ENCODE measurements at regions not wholly inside any gene's neighbourhood (a gene's known extent, or its start where the extent isn't known, plus 50 kb on each side); places are given as distances from the start of the nearest gene placed in this dataset.

GRCh38 chr16:5549802-5550201, 452.2 kb upstream of the EEF2KMT start:
- Histone ChIP-seq H3K4me1 (ENCODE audit: control insufficient read depth in 1 of 2, insufficient read depth in 2 of 2, low read length in 2 of 2) (no peaks in the 10 kb centered on the region), H3K14ac (ENCODE audit: low read length) (no peak overlapping the region), H3K4ac (ENCODE audit: low read depth, low read length) (no peak overlapping the region), H3K4me3 (ENCODE audit: low read depth, low read length) (no peak overlapping the region), H3K79me1 (ENCODE audit: low read length) (no peaks in the 10 kb centered on the region), H3K23ac (ENCODE audit: low read length) (peak overlapping the region; percentile 33), H3K27me3 (ENCODE audit: insufficient read depth, low read length) (no peaks in the 10 kb centered on the region), H2AFZ (ENCODE audit: insufficient read depth, low read length, poor library complexity) (no peak overlapping the region), H3K79me2 (ENCODE audit: control insufficient read depth, insufficient read depth, low read length, poor library complexity) (no peaks in the 10 kb centered on the region), H3K9me3 (ENCODE audit: insufficient read depth, low read depth, low read length) (no peaks in the 10 kb centered on the region), H3K4me2 (ENCODE audit: low read length) (no peak overlapping the region), H2AK5ac (ENCODE audit: low read length) (no peak overlapping the region), H3K27ac (ENCODE audit: low read depth, low read length) (no peak overlapping the region), H3K36me3 (ENCODE audit: control insufficient read depth in 1 of 2, insufficient read depth in 2 of 2, low read length in 2 of 2) (no peaks in the 10 kb centered on the region), H2BK12ac (ENCODE audit: low read length) (no peak overlapping the region), H3K9ac (ENCODE audit: low read length) (no peak overlapping the region), H4K12ac (ENCODE audit: low read depth, low read length) (no peak overlapping the region), H4K8ac (ENCODE audit: low read depth, low read length) (no peak overlapping the region), H2BK5ac (ENCODE audit: low read depth, low read length, poor library complexity) (no peak overlapping the region), H2BK120ac (ENCODE audit: insufficient read depth, low read length, poor library complexity) (no peak overlapping the region), H4K91ac (ENCODE audit: low read depth, low read length) (no peak overlapping the region), H3K18ac (ENCODE audit: low read length) (no peak overlapping the region)
- peak; percentile 1 to 10 for DNase-seq
- no CpG with 5 or more reads among the region's 3 CpGs for WGBS (ENCODE audit: extremely low coverage, insufficient coverage, insufficient read length)

- Histone ChIP-seq H3K14ac (ENCODE audit: low read length) (no peak overlapping the region), H3K27me3 (ENCODE audit: insufficient read depth, low read length) (no peaks in the 10 kb centered on the region), H3K9me3 (ENCODE audit: insufficient read depth, low read depth, low read length) (no peaks in the 10 kb centered on the region), H2AFZ (ENCODE audit: insufficient read depth, low read length, poor library complexity) (no peak overlapping the region), H4K8ac (ENCODE audit: low read depth, low read length) (no peak overlapping the region), H4K12ac (ENCODE audit: low read depth, low read length) (no peak overlapping the region), H2AK5ac (ENCODE audit: low read length) (no peak overlapping the region), H2BK5ac (ENCODE audit: low read depth, low read length, poor library complexity) (no peak overlapping the region), H3K36me3 (ENCODE audit: control insufficient read depth in 1 of 2, insufficient read depth in 2 of 2, low read length in 2 of 2) (no peaks in the 10 kb centered on the region), H2BK120ac (ENCODE audit: insufficient read depth, low read length, poor library complexity) (no peak overlapping the region), H3K4me1 (ENCODE audit: control insufficient read depth in 1 of 2, insufficient read depth in 2 of 2, low read length in 2 of 2) (no peaks in the 10 kb centered on the region), H3K27ac (ENCODE audit: low read depth, low read length) (no peak overlapping the region), H3K18ac (ENCODE audit: low read length) (no peak overlapping the region), H3K9ac (ENCODE audit: low read length) (no peak overlapping the region), H3K4me3 (ENCODE audit: low read depth, low read length) (no peak overlapping the region), H4K91ac (ENCODE audit: low read depth, low read length) (no peak overlapping the region), H2BK12ac (ENCODE audit: low read length) (no peak overlapping the region), H3K4ac (ENCODE audit: low read depth, low read length) (no peak overlapping the region), H3K23ac (ENCODE audit: low read length) (no peak overlapping the region), H3K79me1 (ENCODE audit: low read length) (no peaks in the 10 kb centered on the region), H3K79me2 (ENCODE audit: control insufficient read depth, insufficient read depth, low read length, poor library complexity) (no peaks in the 10 kb centered on the region), H3K4me2 (ENCODE audit: low read length) (no peak overlapping the region)
- no peak for DNase-seq
- no CpG with 5 or more reads among the region's 3 CpGs for WGBS (ENCODE audit: extremely low coverage, insufficient coverage, insufficient read length)
Measured at GRCh38 chr16:5541356-5541755, 443.8 kb upstream of the EEF2KMT start.

- H2BK5ac ChIP-seq (ENCODE audit: low read depth, low read length, poor library complexity) = no peak overlapping the region
- no peak overlapping the region for H2AFZ ChIP-seq (ENCODE audit: insufficient read depth, low read length, poor library complexity)
- H3K4ac ChIP-seq (ENCODE audit: low read depth, low read length) = no peak overlapping the region
- no peak overlapping the region for H2BK12ac ChIP-seq (ENCODE audit: low read length)
- H3K23ac ChIP-seq (ENCODE audit: low read length) = no peak overlapping the region
- no peak overlapping the region for H3K27ac ChIP-seq (ENCODE audit: low read depth, low read length)
- no peaks in the 10 kb centered on the region for H3K36me3 ChIP-seq (ENCODE audit: control insufficient read depth in 1 of 2, insufficient read depth in 2 of 2, low read length in 2 of 2)
- H3K27me3 ChIP-seq (ENCODE audit: insufficient read depth, low read length) = no peaks in the 10 kb centered on the region
- no peak overlapping the region for H3K4me3 ChIP-seq (ENCODE audit: low read depth, low read length)
- H2AK5ac ChIP-seq (ENCODE audit: low read length) = no peak overlapping the region
- no peak overlapping the region for H3K18ac ChIP-seq (ENCODE audit: low read length)
- no peak overlapping the region for H3K4me2 ChIP-seq (ENCODE audit: low read length)
- no peak overlapping the region for H2BK120ac ChIP-seq (ENCODE audit: insufficient read depth, low read length, poor library complexity)
- no peak overlapping the region for H4K12ac ChIP-seq (ENCODE audit: low read depth, low read length)
- no CpG with 5 or more reads among the region's 1 CpG for WGBS (ENCODE audit: extremely low coverage, insufficient coverage, insufficient read length)
- H3K14ac ChIP-seq (ENCODE audit: low read length) = no peak overlapping the region
- H3K79me2 ChIP-seq (ENCODE audit: control insufficient read depth, insufficient read depth, low read length, poor library complexity) = no peaks in the 10 kb centered on the region
- no peaks in the 10 kb centered on the region for H3K4me1 ChIP-seq (ENCODE audit: control insufficient read depth in 1 of 2, insufficient read depth in 2 of 2, low read length in 2 of 2)
- no peak overlapping the region for H3K9ac ChIP-seq (ENCODE audit: low read length)
- H4K8ac ChIP-seq (ENCODE audit: low read depth, low read length) = no peak overlapping the region
- no peak for DNase-seq
- H3K79me1 ChIP-seq (ENCODE audit: low read length) = no peaks in the 10 kb centered on the region
- no peak overlapping the region for H4K91ac ChIP-seq (ENCODE audit: low read depth, low read length)
- H3K9me3 ChIP-seq (ENCODE audit: insufficient read depth, low read depth, low read length) = no peaks in the 10 kb centered on the region
Measured at GRCh38 chr16:5537347-5537746, 439.8 kb upstream of the EEF2KMT start.

- Histone ChIP-seq H3K14ac (ENCODE audit: low read length) (no peak overlapping the region), H3K23ac (ENCODE audit: low read length) (no peak overlapping the region), H4K91ac (ENCODE audit: low read depth, low read length) (no peak overlapping the region), H3K4me2 (ENCODE audit: low read length) (no peak overlapping the region), H3K18ac (ENCODE audit: low read length) (no peak overlapping the region), H3K27me3 (ENCODE audit: insufficient read depth, low read length) (no peaks in the 10 kb centered on the region), H2AK5ac (ENCODE audit: low read length) (no peak overlapping the region), H2BK120ac (ENCODE audit: insufficient read depth, low read length, poor library complexity) (no peak overlapping the region), H2AFZ (ENCODE audit: insufficient read depth, low read length, poor library complexity) (no peak overlapping the region), H3K4me3 (ENCODE audit: low read depth, low read length) (no peak overlapping the region), H3K4ac (ENCODE audit: low read depth, low read length) (no peak overlapping the region), H3K79me1 (ENCODE audit: low read length) (no peaks in the 10 kb centered on the region), H3K79me2 (ENCODE audit: control insufficient read depth, insufficient read depth, low read length, poor library complexity) (no peaks in the 10 kb centered on the region), H3K36me3 (ENCODE audit: control insufficient read depth in 1 of 2, insufficient read depth in 2 of 2, low read length in 2 of 2) (no peaks in the 10 kb centered on the region), H4K12ac (ENCODE audit: low read depth, low read length) (no peak overlapping the region), H4K8ac (ENCODE audit: low read depth, low read length) (no peak overlapping the region), H2BK12ac (ENCODE audit: low read length) (no peak overlapping the region), H2BK5ac (ENCODE audit: low read depth, low read length, poor library complexity) (no peak overlapping the region), H3K9ac (ENCODE audit: low read length) (no peak overlapping the region), H3K27ac (ENCODE audit: low read depth, low read length) (no peak overlapping the region), H3K4me1 (ENCODE audit: control insufficient read depth in 1 of 2, insufficient read depth in 2 of 2, low read length in 2 of 2) (no peaks in the 10 kb centered on the region), H3K9me3 (ENCODE audit: insufficient read depth, low read depth, low read length) (no peaks in the 10 kb centered on the region)
- DNase-seq = no peak
- WGBS (ENCODE audit: extremely low coverage, insufficient coverage, insufficient read length) = no CpG with 5 or more reads among the region's 3 CpGs
Measured at GRCh38 chr16:5533321-5533888, 435.8 kb upstream of the EEF2KMT start.
